A549 (cell line): ENCODE measurements at regions not wholly inside any gene's neighbourhood (a gene's known extent, or its start where the extent isn't known, plus 50 kb on each side); places are given as distances from the start of the nearest gene placed in this dataset.

Source experiments
- ATAC-seq, 2 experiments: fragments of 200-7000 bp in 1 of 2; fragments of >200 bp in 1 of 2; cut with Nextera tagmentation in 1 of 2; cut with Tn5 transposase in 1 of 2; 3 replicates each; pipeline versions ENCODE4 v1.8.0 to v1.9.1; 2018 to 2020; ENCODE audit warnings: mild to moderate bottlenecking in 1 of 2, moderate library complexity in 1 of 2
- CTCF ChIA-PET: fragments of 300-600 bp; sonication (Branson Sonifier 250); formaldehyde crosslinking; extraction: SDS; loops from one replicate; lab custom pipeline; 2021; ENCODE audit warnings: antibody characterized with exemption, inconsistent platforms; lab: Yijun Ruan, JAX
- POLR2A ChIA-PET: fragments of 350-600 bp; formaldehyde crosslinking; extraction: SDS; loops from one replicate; lab custom pipeline; 2021; ENCODE audit warnings: antibody characterized with exemption, inconsistent platforms; lab: Yijun Ruan, JAX
- DNase-seq, 2 experiments: peaks; one replicate each; pipeline versions ENCODE4 v3.0.0 to v3.0.0-alpha.2; 2011 to 2016; ENCODE audit warnings: low read depth in 1 of 2, low spot score in 1 of 2
- FAIRE-seq: peaks from 2 replicates; lab custom pipeline; 2011; peaks lifted over from hg19 to GRCh38; lab: Jason Lieb, UNC
- H3K27ac ChIP-seq, 2 experiments: fragments of >200 bp; sonication (Bioruptor Twin); formaldehyde crosslinking; 3 replicates each; pipeline ENCODE4 v1.5.1; 2016 to 2017
- H3K4me1 ChIP-seq: fragments of >200 bp; sonication (Bioruptor Twin); formaldehyde crosslinking; 3 replicates; pipeline ENCODE4 v1.6.1; 2016
- H3K4me2 ChIP-seq: fragments of >200 bp; sonication (Bioruptor Twin); formaldehyde crosslinking; 3 replicates; pipeline ENCODE4 v1.6.1; 2016
- H3K4me3 ChIP-seq: fragments of >200 bp; sonication (Bioruptor Twin); formaldehyde crosslinking; 3 replicates; pipeline ENCODE4 v1.5.1; 2016
- H3K9me3 ChIP-seq: fragments of >200 bp; sonication (Bioruptor Twin); formaldehyde crosslinking; 3 replicates; pipeline ENCODE4 v1.6.1; 2016
- CBX2 ChIP-seq: fragments of 200-600 bp; sonication (generic); IDR thresholded peaks from 2 replicates; pipeline ENCODE4 v1.6.1; 2016; ENCODE audit warnings: low read depth, mild to moderate bottlenecking, borderline replicate concordance
- EHMT2 ChIP-seq: fragments of 200-600 bp; sonication (generic); IDR thresholded peaks from 2 replicates; pipeline ENCODE4 v1.6.1; 2016; ENCODE audit warnings: antibody characterized with exemption, low read depth, mild to moderate bottlenecking, moderate library complexity
- FOSB ChIP-seq: fragments of 250-450 bp; sonication (Bioruptor Pico); IDR thresholded peaks from 2 replicates; pipeline ENCODE4 v1.5.0; 2020; ENCODE audit warnings: mild to moderate bottlenecking, moderate library complexity
- FOXS1 ChIP-seq: fragments of 250-450 bp; sonication (Bioruptor Pico); IDR thresholded peaks from 2 replicates; pipeline ENCODE4 v1.5.0; 2020; ENCODE audit warnings: mild to moderate bottlenecking, moderate library complexity
- HDAC2 ChIP-seq: fragments of 200-600 bp; sonication (generic); IDR thresholded peaks from 2 replicates; pipeline ENCODE4 v1.6.1; 2016
- HEYL ChIP-seq: fragments of 250-450 bp; sonication (Bioruptor Pico); IDR thresholded peaks from 2 replicates; pipeline ENCODE4 v1.8.0; 2021; ENCODE audit warnings: mild to moderate bottlenecking, moderate library complexity
- KDM1A ChIP-seq: fragments of 200-600 bp; sonication (generic); IDR thresholded peaks from 2 replicates; pipeline ENCODE4 v1.6.1; 2016; ENCODE audit warnings: low read depth, mild to moderate bottlenecking
- KDM5A ChIP-seq: fragments of 200-600 bp; sonication (generic); IDR thresholded peaks from 2 replicates; pipeline ENCODE4 v1.6.1; 2016; ENCODE audit warnings: antibody characterized with exemption, mild to moderate bottlenecking
- NPAS2 ChIP-seq: fragments of 250-450 bp; sonication (Bioruptor Pico); IDR thresholded peaks from 2 replicates; pipeline ENCODE4 v1.8.0; 2022; ENCODE audit warnings: mild to moderate bottlenecking, moderate library complexity, borderline replicate concordance
- NR3C1 ChIP-seq: fragments of >200 bp; sonication (Bioruptor Twin); formaldehyde crosslinking; IDR thresholded peaks from 3 replicates; pipeline ENCODE4 v1.6.1; 2017
- RAD21 ChIP-seq, 2 experiments: fragments of >200 bp in 1 of 2; sonication (Bioruptor Twin) in 1 of 2; formaldehyde crosslinking in 1 of 2; IDR thresholded peaks in 1 of 2; conservative IDR thresholded peaks in 1 of 2; 2 replicates in 1 of 2; 3 replicates in 1 of 2; pipeline ENCODE4 v1.6.1; 2012 to 2018; ENCODE audit warnings: inconsistent platforms in 1 of 2
- RARB ChIP-seq: fragments of 250-450 bp; sonication (Bioruptor Pico); IDR thresholded peaks from 2 replicates; pipeline ENCODE4 v1.8.0; 2021; ENCODE audit warnings: mild to moderate bottlenecking, moderate library complexity
- RFX5 ChIP-seq: fragments of 450-650 bp; IDR thresholded peaks from 2 replicates; pipeline ENCODE4 v1.7.1; 2014; ENCODE audit warnings: antibody characterized with exemption, mild to moderate bottlenecking, moderate library complexity
- RNF2 ChIP-seq: fragments of 200-600 bp; sonication (generic); IDR thresholded peaks from 2 replicates; pipeline ENCODE4 v1.6.1; 2016; ENCODE audit warnings: low read depth, mild to moderate bottlenecking, antibody characterized with exemption, moderate library complexity, borderline replicate concordance
- ZFP36 ChIP-seq: fragments of 450-650 bp; IDR thresholded peaks from 2 replicates; pipeline ENCODE4 v1.6.1; 2014; ENCODE audit warnings: borderline replicate concordance; ENCODE audit not compliant: partially characterized antibody
- ZSCAN20 ChIP-seq: fragments of 250-450 bp; sonication (Bioruptor Pico); IDR thresholded peaks from 2 replicates; pipeline ENCODE4 v1.8.0; 2022; ENCODE audit warnings: mild to moderate bottlenecking, moderate library complexity
- WGBS: methylation state at CpG from one replicate; pipeline ENCODE4 v1.1.6; 2017; ENCODE audit errors: missing lambda C conversion rate; 5-methylcytosine and 5-hydroxymethylcytosine counted together
- TF ChIP-seq, protein P1 (sequence below): fragments of 200-600 bp; sonication (generic); IDR thresholded peaks from 2 replicates; pipeline ENCODE4 v1.6.1; 2016; ENCODE audit warnings: antibody characterized with exemption, mild to moderate bottlenecking, moderate library complexity
- TF ChIP-seq, protein P2 (sequence below): fragments of 250-450 bp; sonication (Bioruptor Pico); IDR thresholded peaks from 2 replicates; pipeline ENCODE4 v1.5.0; 2021; ENCODE audit warnings: mild to moderate bottlenecking, moderate library complexity, borderline replicate concordance
- TF ChIP-seq, protein P3 (sequence below): IDR thresholded peaks from 2 replicates; pipeline ENCODE4 v1.6.1; 2012
- TF ChIP-seq, protein P4 (sequence below): fragments of >200 bp; sonication (Bioruptor Twin); formaldehyde crosslinking; IDR thresholded peaks from 3 replicates; pipeline ENCODE4 v1.6.1; 2016
- TF ChIP-seq, protein P5 (sequence below): fragments of >200 bp; sonication (Bioruptor Twin); formaldehyde crosslinking; IDR thresholded peaks from 2 replicates; pipeline ENCODE4 v1.6.1; 2016

DNA sequence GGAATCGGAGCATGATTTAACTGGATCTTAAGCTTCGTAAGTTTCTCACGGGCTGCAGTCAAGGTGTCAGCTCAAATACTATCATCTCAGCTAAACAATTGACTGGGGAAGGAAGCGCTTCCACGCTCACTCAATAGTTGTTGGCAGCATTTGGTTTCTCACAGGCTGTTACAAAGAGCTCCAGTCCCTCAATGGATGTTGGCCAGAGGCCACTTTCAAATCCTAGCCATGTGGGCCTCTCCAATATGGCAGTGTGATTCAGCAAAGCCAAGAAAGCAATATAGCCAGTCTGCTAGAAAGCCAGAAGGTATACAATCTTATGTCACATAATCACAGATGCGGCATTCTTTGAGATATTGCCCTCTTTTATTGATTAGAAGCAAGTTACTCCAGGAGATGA is 98.3 kb upstream of the PHACTR1 start:
- FAIRE-seq: no peak

DNA sequence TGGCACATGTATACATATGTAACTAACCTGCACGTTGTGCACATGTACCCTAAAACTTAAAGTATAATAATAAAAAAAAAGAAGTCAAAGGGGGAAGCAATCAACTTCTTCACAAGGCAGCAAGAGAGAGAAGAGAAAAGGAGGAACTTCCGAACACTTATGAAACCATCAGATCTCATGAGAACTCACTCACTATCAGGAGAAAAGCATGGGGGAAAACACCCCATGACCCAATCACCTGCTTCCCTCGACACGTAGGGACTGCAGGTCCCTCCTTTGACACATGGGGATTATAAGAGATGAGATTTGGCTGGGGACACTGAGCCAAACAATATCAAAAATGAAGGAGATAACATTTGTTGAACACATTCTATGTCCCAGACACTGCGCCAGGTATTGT is 94.8 kb upstream of the PHACTR1 start:
- DNase-seq (no peak), FAIRE-seq (no peak), ATAC-seq (no peak)
- H3K4me3 ChIP-seq: no peak overlapping the region
- H3K27ac ChIP-seq: no peak overlapping the region
- H3K4me2 ChIP-seq: no peak overlapping the region
- WGBS: 49% methylated on average over 5 of the region's 5 CpGs
- POLR2A ChIA-PET: no interaction called here
- CTCF ChIA-PET: no interaction called here
- no peaks in the 10 kb centered on the region for H3K4me1 ChIP-seq
- H3K9me3 ChIP-seq: no peaks in the 10 kb centered on the region
- TF ChIP-seq ZFP36: no peak

More for the DNA sequence above, 98.3 kb upstream of the PHACTR1 start:
- ATAC-seq: no peak
- Histone ChIP-seq H3K9me3 (no peaks in the 10 kb centered on the region), H3K4me2 (no peak overlapping the region), H3K27ac (no peak overlapping the region), H3K4me1 (no peaks in the 10 kb centered on the region), H3K4me3 (no peak overlapping the region)
- WGBS: 78% methylated on average over 6 of the region's 6 CpGs
- TF ChIP-seq KDM5A: no peak
- CTCF ChIA-PET: interaction anchor here (1.7 kb wide), 1 partner anchor 12 kb away, joined by 6 read pairs; no protein-coding TSS in a partner anchor
- POLR2A ChIA-PET: no interaction called here
- no peak for DNase-seq

DNA sequence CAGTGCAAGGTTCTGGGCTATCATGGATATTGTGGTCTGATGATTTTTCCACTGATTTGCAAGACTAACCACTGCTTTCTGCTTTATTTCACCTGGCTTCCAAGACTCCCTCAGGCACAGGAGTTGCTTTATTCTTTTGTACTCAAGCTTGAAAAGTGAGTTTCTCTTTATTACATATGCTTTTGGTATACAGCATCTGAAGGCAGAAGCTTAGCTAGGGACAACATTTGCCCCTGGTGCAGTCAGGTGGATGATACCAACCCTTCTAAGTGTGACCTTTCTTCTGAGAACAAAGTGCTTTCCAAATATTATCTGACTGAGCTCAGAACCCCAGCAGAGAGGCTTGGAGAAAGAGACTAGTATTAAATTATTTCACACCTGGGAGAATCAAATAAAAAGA is 94.0 kb upstream of the PHACTR1 start:
- H3K4me1 ChIP-seq: no peaks in the 10 kb centered on the region
- H3K4me3 ChIP-seq: no peak overlapping the region
- POLR2A ChIA-PET: no interaction called here
- ATAC-seq (no peak), FAIRE-seq (no peak), DNase-seq (no peak)
- no peak overlapping the region for H3K4me2 ChIP-seq
- H3K27ac ChIP-seq: no peak overlapping the region
- no peaks in the 10 kb centered on the region for H3K9me3 ChIP-seq
- TF ChIP-seq HDAC2 (no peak), FOXS1 (no peak), CBX2 (no peak), RARB (CRISPR knock-in tag) (no peak), RNF2 (no peak), HEYL (CRISPR knock-in tag) (no peak), RAD21 (conservative IDR thresholded peaks at IDR 0.05 in 1 of 2, IDR thresholded peaks at IDR 0.05 in 1 of 2) (no peak), EHMT2 (no peak), NPAS2 (CRISPR knock-in tag) (no peak), KDM1A (no peak), KDM5A (no peak), ZSCAN20 (CRISPR knock-in tag) (no peak), NR3C1 (no peak), FOSB (CRISPR knock-in tag) (no peak), RFX5 (no peak)
- TF ChIP-seq, protein P1, sequence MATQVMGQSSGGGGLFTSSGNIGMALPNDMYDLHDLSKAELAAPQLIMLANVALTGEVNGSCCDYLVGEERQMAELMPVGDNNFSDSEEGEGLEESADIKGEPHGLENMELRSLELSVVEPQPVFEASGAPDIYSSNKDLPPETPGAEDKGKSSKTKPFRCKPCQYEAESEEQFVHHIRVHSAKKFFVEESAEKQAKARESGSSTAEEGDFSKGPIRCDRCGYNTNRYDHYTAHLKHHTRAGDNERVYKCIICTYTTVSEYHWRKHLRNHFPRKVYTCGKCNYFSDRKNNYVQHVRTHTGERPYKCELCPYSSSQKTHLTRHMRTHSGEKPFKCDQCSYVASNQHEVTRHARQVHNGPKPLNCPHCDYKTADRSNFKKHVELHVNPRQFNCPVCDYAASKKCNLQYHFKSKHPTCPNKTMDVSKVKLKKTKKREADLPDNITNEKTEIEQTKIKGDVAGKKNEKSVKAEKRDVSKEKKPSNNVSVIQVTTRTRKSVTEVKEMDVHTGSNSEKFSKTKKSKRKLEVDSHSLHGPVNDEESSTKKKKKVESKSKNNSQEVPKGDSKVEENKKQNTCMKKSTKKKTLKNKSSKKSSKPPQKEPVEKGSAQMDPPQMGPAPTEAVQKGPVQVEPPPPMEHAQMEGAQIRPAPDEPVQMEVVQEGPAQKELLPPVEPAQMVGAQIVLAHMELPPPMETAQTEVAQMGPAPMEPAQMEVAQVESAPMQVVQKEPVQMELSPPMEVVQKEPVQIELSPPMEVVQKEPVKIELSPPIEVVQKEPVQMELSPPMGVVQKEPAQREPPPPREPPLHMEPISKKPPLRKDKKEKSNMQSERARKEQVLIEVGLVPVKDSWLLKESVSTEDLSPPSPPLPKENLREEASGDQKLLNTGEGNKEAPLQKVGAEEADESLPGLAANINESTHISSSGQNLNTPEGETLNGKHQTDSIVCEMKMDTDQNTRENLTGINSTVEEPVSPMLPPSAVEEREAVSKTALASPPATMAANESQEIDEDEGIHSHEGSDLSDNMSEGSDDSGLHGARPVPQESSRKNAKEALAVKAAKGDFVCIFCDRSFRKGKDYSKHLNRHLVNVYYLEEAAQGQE: no peak
- TF ChIP-seq, protein P2, sequence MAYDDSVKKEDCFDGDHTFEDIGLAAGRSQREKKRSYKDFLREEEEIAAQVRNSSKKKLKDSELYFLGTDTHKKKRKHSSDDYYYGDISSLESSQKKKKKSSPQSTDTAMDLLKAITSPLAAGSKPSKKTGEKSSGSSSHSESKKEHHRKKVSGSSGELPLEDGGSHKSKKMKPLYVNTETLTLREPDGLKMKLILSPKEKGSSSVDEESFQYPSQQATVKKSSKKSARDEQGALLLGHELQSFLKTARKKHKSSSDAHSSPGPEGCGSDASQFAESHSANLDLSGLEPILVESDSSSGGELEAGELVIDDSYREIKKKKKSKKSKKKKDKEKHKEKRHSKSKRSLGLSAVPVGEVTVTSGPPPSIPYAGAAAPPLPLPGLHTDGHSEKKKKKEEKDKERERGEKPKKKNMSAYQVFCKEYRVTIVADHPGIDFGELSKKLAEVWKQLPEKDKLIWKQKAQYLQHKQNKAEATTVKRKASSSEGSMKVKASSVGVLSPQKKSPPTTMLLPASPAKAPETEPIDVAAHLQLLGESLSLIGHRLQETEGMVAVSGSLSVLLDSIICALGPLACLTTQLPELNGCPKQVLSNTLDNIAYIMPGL (CRISPR knock-in tag): no peak
- TF ChIP-seq, protein P3, sequence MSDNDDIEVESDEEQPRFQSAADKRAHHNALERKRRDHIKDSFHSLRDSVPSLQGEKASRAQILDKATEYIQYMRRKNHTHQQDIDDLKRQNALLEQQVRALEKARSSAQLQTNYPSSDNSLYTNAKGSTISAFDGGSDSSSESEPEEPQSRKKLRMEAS: no peak
- TF ChIP-seq, protein P4, sequence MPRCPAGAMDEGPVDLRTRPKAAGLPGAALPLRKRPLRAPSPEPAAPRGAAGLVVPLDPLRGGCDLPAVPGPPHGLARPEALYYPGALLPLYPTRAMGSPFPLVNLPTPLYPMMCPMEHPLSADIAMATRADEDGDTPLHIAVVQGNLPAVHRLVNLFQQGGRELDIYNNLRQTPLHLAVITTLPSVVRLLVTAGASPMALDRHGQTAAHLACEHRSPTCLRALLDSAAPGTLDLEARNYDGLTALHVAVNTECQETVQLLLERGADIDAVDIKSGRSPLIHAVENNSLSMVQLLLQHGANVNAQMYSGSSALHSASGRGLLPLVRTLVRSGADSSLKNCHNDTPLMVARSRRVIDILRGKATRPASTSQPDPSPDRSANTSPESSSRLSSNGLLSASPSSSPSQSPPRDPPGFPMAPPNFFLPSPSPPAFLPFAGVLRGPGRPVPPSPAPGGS: no peak
- TF ChIP-seq, protein P5, sequence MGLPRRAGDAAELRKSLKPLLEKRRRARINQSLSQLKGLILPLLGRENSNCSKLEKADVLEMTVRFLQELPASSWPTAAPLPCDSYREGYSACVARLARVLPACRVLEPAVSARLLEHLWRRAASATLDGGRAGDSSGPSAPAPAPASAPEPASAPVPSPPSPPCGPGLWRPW: no peak
- CTCF ChIA-PET: no interaction called here
